ENCODE measurements at regions not wholly inside any gene's neighbourhood (a gene's known extent, or its start where the extent isn't known, plus 50 kb on each side); places are given as distances from the start of the nearest gene placed in this dataset.

DNA sequence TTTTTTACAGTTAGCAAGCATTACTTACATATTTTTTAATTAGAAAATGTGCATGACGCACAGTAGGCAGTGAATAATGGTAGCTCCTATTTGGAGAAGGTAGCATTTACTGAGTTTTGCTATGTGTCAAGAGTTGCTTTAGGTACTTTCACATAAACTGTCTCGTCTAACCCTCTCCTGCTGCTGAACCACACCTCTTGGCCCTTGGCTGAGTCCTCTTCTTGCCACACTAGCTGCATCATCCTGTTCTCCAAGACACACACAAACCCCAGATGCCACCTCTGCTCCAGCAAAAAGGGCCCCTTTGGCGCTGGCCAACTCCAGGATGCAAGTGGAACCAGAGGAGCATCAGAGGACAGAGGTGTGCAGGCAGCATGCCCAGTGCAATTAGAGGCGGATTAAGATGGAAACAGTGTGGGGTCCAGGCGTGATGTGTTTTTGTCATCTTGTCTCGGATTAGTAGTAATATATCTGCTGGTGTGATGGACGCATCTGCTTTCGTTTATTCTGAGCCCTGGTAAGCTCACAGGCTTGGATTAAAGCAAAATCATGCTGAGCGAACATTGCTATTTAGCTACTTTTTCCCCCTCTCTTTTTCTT lies 367.0 kb upstream of the CADM1 start:
- TF ChIP-seq ZFP30 (CRISPR knock-in tag; IDR thresholded peaks at IDR 0.05) (no peak), ZNF565 (CRISPR knock-in tag; conservative IDR thresholded peaks at IDR 0.05; ENCODE audit: low read depth) (no peak), ZFP3 (CRISPR knock-in tag; IDR thresholded peaks at IDR 0.05) (no peak), GLIS3 (CRISPR knock-in tag; IDR thresholded peaks at IDR 0.05) (no peak), CSRNP3 (CRISPR knock-in tag; IDR thresholded peaks at IDR 0.05) (no peak), ZNF8 (CRISPR knock-in tag; IDR thresholded peaks at IDR 0.05) (no peak), ARNTL (CRISPR knock-in tag; IDR thresholded peaks at IDR 0.05; ENCODE audit: borderline replicate concordance, low read depth) (no peak), PATZ1 (CRISPR knock-in tag; IDR thresholded peaks at IDR 0.05; ENCODE audit: borderline replicate concordance) (no peak), ZC3H10 (CRISPR knock-in tag; IDR thresholded peaks at IDR 0.05) (no peak), RARB (CRISPR knock-in tag; IDR thresholded peaks at IDR 0.05) (no peak), POU6F1 (CRISPR knock-in tag; IDR thresholded peaks at IDR 0.05; ENCODE audit: borderline replicate concordance, low read depth) (no peak), TSHZ2 (CRISPR knock-in tag; IDR thresholded peaks at IDR 0.05) (no peak), SNAI2 (CRISPR knock-in tag; IDR thresholded peaks at IDR 0.05) (no peak)
- TF ChIP-seq, protein P1, sequence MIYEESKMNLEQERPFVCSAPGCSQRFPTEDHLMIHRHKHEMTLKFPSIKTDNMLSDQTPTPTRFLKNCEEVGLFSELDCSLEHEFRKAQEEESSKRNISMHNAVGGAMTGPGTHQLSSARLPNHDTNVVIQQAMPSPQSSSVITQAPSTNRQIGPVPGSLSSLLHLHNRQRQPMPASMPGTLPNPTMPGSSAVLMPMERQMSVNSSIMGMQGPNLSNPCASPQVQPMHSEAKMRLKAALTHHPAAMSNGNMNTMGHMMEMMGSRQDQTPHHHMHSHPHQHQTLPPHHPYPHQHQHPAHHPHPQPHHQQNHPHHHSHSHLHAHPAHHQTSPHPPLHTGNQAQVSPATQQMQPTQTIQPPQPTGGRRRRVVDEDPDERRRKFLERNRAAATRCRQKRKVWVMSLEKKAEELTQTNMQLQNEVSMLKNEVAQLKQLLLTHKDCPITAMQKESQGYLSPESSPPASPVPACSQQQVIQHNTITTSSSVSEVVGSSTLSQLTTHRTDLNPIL (CRISPR knock-in tag; IDR thresholded peaks at IDR 0.05; ENCODE audit: low read depth) = no peak
